Stimulated activated CD4-positive, alpha-beta T cell treated with anti-CD3 and anti-CD28 coated beads, Interleukin-12 subunit alpha, Interleukin-12 subunit beta, amount 100 ng/mL, for 24 hours (primary cell): ENCODE measurements at regions not wholly inside any gene's neighbourhood (a gene's known extent, or its start where the extent isn't known, plus 50 kb on each side); places are given as distances from the start of the nearest gene placed in this dataset.

Experiments
- DNase-seq, 2 experiments: peaks; one replicate each; pipeline ENCODE4 v3.0.0-alpha.2; 2020; ENCODE audit warnings: low read depth in 2 of 2

- DNase-seq: no peak
Measured at GRCh38 chr14:32022938-32023466, 54.1 kb upstream of the ARHGAP5 start.

GRCh38 chr14:32023540-32023939 is 53.6 kb upstream of the ARHGAP5 start:
- DNase-seq: no peak

- no peak for DNase-seq
Measured at GRCh38 chr14:32027255-32027939, 49.7 kb upstream of the ARHGAP5 start.
